Stimulated activated naive B cell treated with anti-CD40 and anti-IgM and Interleukin-4, amounts not matched to agents 10 μg/mL and 1 μg/mL and 100 μg/mL, for 72 hours (primary cell): ENCODE measurements at regions not wholly inside any gene's neighbourhood (a gene's known extent, or its start where the extent isn't known, plus 50 kb on each side); places are given as distances from the start of the nearest gene placed in this dataset.
"Not testable (repeated sequence)": the region's sequence is repeated elsewhere in the genome, so short reads cannot be mapped to it uniquely, and the experiment has no call there.

Experiments
- ATAC-seq, 2 donors: fragments of 150-1000 bp; cut with Tn5 transposase; replicated peaks; 2 replicates each; pipeline ENCODE4 v1.10.0; 2021; ENCODE audit warnings: moderate library complexity in 1 of 2
- DNase-seq: peaks from one replicate; pipeline ENCODE4 v3.0.0; 2021
- H3K27ac Mint-ChIP-seq: one replicate; pipeline ENCODE4 v1.8.0; 2022; ENCODE audit warnings: mild to moderate bottlenecking, mixed read lengths
- H3K27me3 Mint-ChIP-seq, 2 donors: one replicate each; pipeline ENCODE4 v1.8.0; 2022; ENCODE audit warnings: mixed read lengths in 2 of 2
- H3K36me3 Mint-ChIP-seq, 2 donors: one replicate each; pipeline ENCODE4 v1.8.0; 2022; ENCODE audit warnings: mixed read lengths in 2 of 2, mild to moderate bottlenecking in 1 of 2
- H3K4me1 Mint-ChIP-seq, 2 donors: one replicate each; pipeline ENCODE4 v1.8.0; 2022; ENCODE audit warnings: mixed read lengths in 2 of 2, mild to moderate bottlenecking in 1 of 2
- H3K4me3 Mint-ChIP-seq, 2 donors: one replicate each; pipeline ENCODE4 v1.8.0; 2022; ENCODE audit warnings: mild to moderate bottlenecking in 2 of 2, mixed read lengths in 2 of 2, moderate library complexity in 1 of 2
- H3K9me3 Mint-ChIP-seq, 2 donors: one replicate each; pipeline ENCODE4 v1.8.0; 2022; ENCODE audit warnings: mixed read lengths in 2 of 2, mild to moderate bottlenecking in 1 of 2

GRCh38 chr18:10149768-10150556 lies 236.1 kb downstream of the VAPA start:
- Mint-ChIP-seq H3K4me1 (no peaks in the 10 kb centered on the region), H3K36me3 (no peaks in the 10 kb centered on the region), H3K9me3 (peaks cover 3 to 4% of the 10 kb centered on the region in 2 donors), H3K27me3 (no peaks in the 10 kb centered on the region), H3K27ac (no peak overlapping the region), H3K4me3 (no peak overlapping the region)
- DNase-seq (no peak), ATAC-seq (no peak)

- H3K27me3 Mint-ChIP-seq, H3K27ac Mint-ChIP-seq, H3K36me3 Mint-ChIP-seq, H3K9me3 Mint-ChIP-seq, H3K4me1 Mint-ChIP-seq, H3K4me3 Mint-ChIP-seq, DNase-seq, ATAC-seq: not testable (repeated sequence)
These were observed 236.8 kb downstream of the VAPA start for GRCh38 chr18:10150576-10150975.

- Mint-ChIP-seq H3K27me3 (no peaks in the 10 kb centered on the region), H3K4me1 (no peaks in the 10 kb centered on the region), H3K36me3 (no peaks in the 10 kb centered on the region), H3K27ac (no peak overlapping the region), H3K9me3 (peaks cover 3 to 6% of the 10 kb centered on the region in 2 donors), H3K4me3 (no peak overlapping the region)
- DNase-seq (no peak), ATAC-seq (no peak)
These were observed 238.7 kb downstream of the VAPA start for GRCh38 chr18:10152475-10152874.

GRCh38 chr18:10153924-10154752 lies 240.3 kb downstream of the VAPA start:
- H3K36me3 Mint-ChIP-seq, result no peaks in the 10 kb centered on the region
- no peak overlapping the region for H3K4me3 Mint-ChIP-seq
- no peaks in the 10 kb centered on the region for H3K27me3 Mint-ChIP-seq
- no peak overlapping the region for H3K27ac Mint-ChIP-seq
- H3K4me1 Mint-ChIP-seq, result no peaks in the 10 kb centered on the region
- no peak for ATAC-seq
- peaks cover 3 to 7% of the 10 kb centered on the region in 2 donors for H3K9me3 Mint-ChIP-seq
- DNase-seq, result no peak

GRCh38 chr18:10157706-10158105 lies 243.9 kb downstream of the VAPA start:
- peaks cover 0 to 3% of the 10 kb centered on the region in 2 donors for H3K9me3 Mint-ChIP-seq
- H3K27me3 Mint-ChIP-seq, result no peaks in the 10 kb centered on the region
- DNase-seq (no peak), ATAC-seq (no peak)
- H3K36me3 Mint-ChIP-seq, result no peaks in the 10 kb centered on the region
- no peak overlapping the region for H3K27ac Mint-ChIP-seq
- no peaks in the 10 kb centered on the region for H3K4me1 Mint-ChIP-seq
- no peak overlapping the region for H3K4me3 Mint-ChIP-seq

GRCh38 chr18:10160251-10160650 lies 246.4 kb downstream of the VAPA start:
- H3K27me3 Mint-ChIP-seq, result no peaks in the 10 kb centered on the region
- H3K4me3 Mint-ChIP-seq, result no peak overlapping the region
- no peak overlapping the region for H3K27ac Mint-ChIP-seq
- no peaks in the 10 kb centered on the region for H3K4me1 Mint-ChIP-seq
- DNase-seq (no peak), ATAC-seq (no peak)
- H3K36me3 Mint-ChIP-seq, result no peaks in the 10 kb centered on the region
- H3K9me3 Mint-ChIP-seq, result peaks cover 0 to 3% of the 10 kb centered on the region in 2 donors

GRCh38 chr18:10161315-10161714 lies 247.5 kb downstream of the VAPA start:
- H3K27ac Mint-ChIP-seq, result no peak overlapping the region
- peaks cover 0 to 3% of the 10 kb centered on the region in 2 donors for H3K9me3 Mint-ChIP-seq
- DNase-seq (no peak), ATAC-seq (no peak)
- no peaks in the 10 kb centered on the region for H3K27me3 Mint-ChIP-seq
- H3K36me3 Mint-ChIP-seq, result no peaks in the 10 kb centered on the region
- no peaks in the 10 kb centered on the region for H3K4me1 Mint-ChIP-seq
- H3K4me3 Mint-ChIP-seq, result no peak overlapping the region

- no peak overlapping the region for H3K27ac Mint-ChIP-seq
- H3K4me1 Mint-ChIP-seq, result no peaks in the 10 kb centered on the region
- no peak for DNase-seq
- ATAC-seq, result no peak
- H3K36me3 Mint-ChIP-seq, result no peaks in the 10 kb centered on the region
- no peaks in the 10 kb centered on the region for H3K27me3 Mint-ChIP-seq
- H3K9me3 Mint-ChIP-seq, result peaks cover 0 to 2% of the 10 kb centered on the region in 2 donors
- H3K4me3 Mint-ChIP-seq, result no peak overlapping the region
These were observed 248.5 kb downstream of the VAPA start for GRCh38 chr18:10162340-10162739.

GRCh38 chr18:10164271-10165071 lies 250.7 kb downstream of the VAPA start:
- no peak for ATAC-seq

GRCh38 chr18:10166164-10166807 lies 252.5 kb downstream of the VAPA start:
- no peaks in the 10 kb centered on the region for H3K27me3 Mint-ChIP-seq
- no peaks in the 10 kb centered on the region for H3K9me3 Mint-ChIP-seq
- peaks cover 0 to 8% of the 10 kb centered on the region in 2 donors for H3K4me1 Mint-ChIP-seq
- ATAC-seq (no peak), DNase-seq (no peak)
- no peak overlapping the region for H3K27ac Mint-ChIP-seq
- no peak overlapping the region for H3K4me3 Mint-ChIP-seq
- no peaks in the 10 kb centered on the region for H3K36me3 Mint-ChIP-seq

More at GRCh38 chr18:10164271-10165071, 250.7 kb downstream of the VAPA start:
- DNase-seq, result no peak
- H3K36me3 Mint-ChIP-seq, result no peaks in the 10 kb centered on the region
- H3K27ac Mint-ChIP-seq, result no peak overlapping the region
- no peaks in the 10 kb centered on the region for H3K9me3 Mint-ChIP-seq
- peaks cover 0 to 8% of the 10 kb centered on the region in 2 donors for H3K4me1 Mint-ChIP-seq
- no peak overlapping the region for H3K4me3 Mint-ChIP-seq
- no peaks in the 10 kb centered on the region for H3K27me3 Mint-ChIP-seq

- Mint-ChIP-seq H3K9me3 (no peaks in the 10 kb centered on the region), H3K4me3 (no peak overlapping the region), H3K27ac (no peak overlapping the region), H3K4me1 (peaks cover 0 to 8% of the 10 kb centered on the region in 2 donors), H3K27me3 (no peaks in the 10 kb centered on the region), H3K36me3 (no peaks in the 10 kb centered on the region)
- ATAC-seq (no peak), DNase-seq (no peak)
These were observed 253.9 kb downstream of the VAPA start for GRCh38 chr18:10167759-10168158.

- no peaks in the 10 kb centered on the region for H3K27me3 Mint-ChIP-seq
- DNase-seq (no peak), ATAC-seq (no peak)
- peaks cover 0 to 8% of the 10 kb centered on the region in 2 donors for H3K4me1 Mint-ChIP-seq
- H3K36me3 Mint-ChIP-seq, result no peaks in the 10 kb centered on the region
- no peaks in the 10 kb centered on the region for H3K9me3 Mint-ChIP-seq
- no peak overlapping the region for H3K4me3 Mint-ChIP-seq
- H3K27ac Mint-ChIP-seq, result no peak overlapping the region
These were observed 254.7 kb downstream of the VAPA start for GRCh38 chr18:10168477-10168876.

- Mint-ChIP-seq H3K36me3 (no peaks in the 10 kb centered on the region), H3K27me3 (no peaks in the 10 kb centered on the region), H3K9me3 (peaks cover 0 to under 1% of the 10 kb centered on the region in 2 donors), H3K27ac (no peak overlapping the region), H3K4me3 (no peak overlapping the region), H3K4me1 (peaks cover 0 to 8% of the 10 kb centered on the region in 2 donors)
- DNase-seq (no peak), ATAC-seq (no peak)
These were observed 255.3 kb downstream of the VAPA start for GRCh38 chr18:10169064-10169562.

GRCh38 chr18:10169814-10170213 lies 256.0 kb downstream of the VAPA start:
- H3K27me3 Mint-ChIP-seq, result no peaks in the 10 kb centered on the region
- H3K4me1 Mint-ChIP-seq, result peaks cover 0 to 9% of the 10 kb centered on the region in 2 donors
- H3K4me3 Mint-ChIP-seq, result no peak overlapping the region
- ATAC-seq (no peak), DNase-seq (no peak)
- no peak overlapping the region for H3K27ac Mint-ChIP-seq
- no peaks in the 10 kb centered on the region for H3K36me3 Mint-ChIP-seq
- H3K9me3 Mint-ChIP-seq, result peaks cover 0 to 2% of the 10 kb centered on the region in 2 donors
